GM12873 (cell line): ENCODE measurements at regions not wholly inside any gene's neighbourhood (a gene's known extent, or its start where the extent isn't known, plus 50 kb on each side); places are given as distances from the start of the nearest gene placed in this dataset.

ENCODE experiments used
- CTCF ChIP-seq: IDR thresholded peaks from 2 replicates; pipeline ENCODE4 v1.5.1; 2012; ENCODE audit warnings: low read depth, mild to moderate bottlenecking, moderate library complexity, low read length, control low read depth; ENCODE audit not compliant: insufficient read depth; ENCODE audit errors: missing control alignments

DNA sequence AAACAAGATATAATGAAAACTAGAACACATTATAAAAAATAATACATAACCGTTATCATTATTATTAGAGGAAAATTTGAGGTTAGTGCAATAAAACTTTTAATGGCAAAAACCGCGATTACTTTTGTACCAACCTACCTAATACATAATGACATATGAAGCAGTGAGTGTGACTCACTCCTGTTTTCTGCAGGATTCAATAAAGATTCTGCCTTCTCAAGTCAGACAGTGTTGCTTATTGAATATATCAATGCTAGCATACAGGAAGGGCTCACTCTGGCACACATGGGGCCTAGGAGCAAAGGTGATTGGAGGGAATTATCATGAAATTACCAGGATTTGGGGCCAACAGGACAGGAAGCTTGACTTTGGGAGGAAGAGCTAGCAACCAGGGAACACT, 230.8 kb upstream of the CEP162 start:
- no peak for TF ChIP-seq CTCF

- no peak for TF ChIP-seq CTCF
Observed at GRCh38 chr6:84457276-84457675, 229.8 kb upstream of the CEP162 start.

- no peak for TF ChIP-seq CTCF
Observed at GRCh38 chr6:84456803-84457202, 229.4 kb upstream of the CEP162 start.

DNA sequence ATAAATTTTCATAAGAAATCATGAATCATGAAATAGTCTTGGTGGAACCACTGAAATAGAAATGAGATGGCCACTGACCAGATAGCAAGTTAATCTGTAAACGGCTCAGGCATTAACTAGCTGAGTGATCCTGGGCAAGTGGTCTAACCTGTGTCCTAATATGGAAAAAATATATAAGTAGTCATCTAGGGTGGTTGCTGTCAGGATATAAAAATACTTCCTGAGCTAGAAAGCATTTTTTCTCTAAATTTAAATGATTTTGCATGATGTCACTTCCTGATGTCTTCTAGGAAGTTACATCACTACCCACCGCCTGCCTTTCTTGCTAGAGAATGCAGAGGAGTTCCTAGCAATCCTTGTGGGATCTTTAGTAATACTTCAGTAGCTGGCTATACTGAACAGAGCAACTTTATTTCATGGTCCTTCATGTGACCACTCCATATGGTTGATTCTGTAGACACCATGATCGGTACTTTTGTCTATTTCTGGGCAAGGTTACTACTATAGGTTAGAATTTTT, 228.1 kb upstream of the CEP162 start:
- no peak for TF ChIP-seq CTCF

GRCh38 chr6:84453499-84453898, 226.1 kb upstream of the CEP162 start:
- no peak for TF ChIP-seq CTCF

DNA sequence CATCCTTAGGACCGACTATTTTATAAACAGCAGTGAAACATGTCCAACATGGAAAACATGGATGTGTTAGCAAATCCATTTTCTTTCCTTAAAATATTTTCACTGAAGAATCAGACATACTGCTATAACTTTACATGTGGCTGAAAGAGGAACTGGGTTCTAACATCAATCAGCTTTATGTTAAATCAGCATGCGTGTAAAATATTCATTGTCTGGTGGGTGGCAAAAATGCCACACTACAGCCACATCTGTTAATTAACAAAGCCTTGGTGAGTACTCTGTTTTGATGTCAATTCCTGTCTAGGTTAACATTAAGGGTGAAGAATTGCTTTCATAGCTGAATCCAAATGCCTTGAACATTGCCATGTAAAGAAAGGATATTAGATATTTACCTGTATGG, 222.6 kb upstream of the CEP162 start:
- no peak for TF ChIP-seq CTCF

DNA sequence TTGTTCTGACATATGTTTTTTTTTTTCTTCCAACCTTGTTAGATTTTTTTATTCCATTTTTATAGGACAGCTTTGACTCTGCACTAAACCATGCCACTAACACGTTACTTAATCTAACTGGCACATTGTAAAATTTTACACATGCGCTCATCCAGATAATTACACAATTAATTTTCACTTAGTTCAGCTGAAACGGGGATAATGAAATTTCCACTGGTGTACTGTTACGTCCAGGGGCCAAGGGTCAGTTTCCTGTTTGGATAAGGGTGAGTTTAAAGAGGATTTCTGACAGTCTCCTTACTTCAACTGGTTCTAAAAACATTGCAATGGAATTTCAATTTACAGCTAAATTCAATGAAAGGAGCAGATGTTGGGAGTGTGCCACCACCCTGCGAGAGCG, 221.8 kb upstream of the CEP162 start:
- TF ChIP-seq CTCF = no peak

GRCh38 chr6:84448331-84448730, 220.9 kb upstream of the CEP162 start:
- no peak for TF ChIP-seq CTCF
